T-helper 17 cell (primary cell): ENCODE measurements at regions not wholly inside any gene's neighbourhood (a gene's known extent, or its start where the extent isn't known, plus 50 kb on each side); places are given as distances from the start of the nearest gene placed in this dataset.

Experiments used
- ATAC-seq: fragments of 150-1000 bp; cut with Tn5 transposase; 2 replicates; pipeline ENCODE4 v1.10.0; 2021; ENCODE audit warnings: mild to moderate bottlenecking, moderate library complexity
- DNase-seq, 3 donors: peaks; one replicate each; pipeline versions ENCODE4 v3.0.0 to v3.0.0-alpha.2; 2020 to 2021
- H3K9me3 ChIP-seq: one replicate; pipeline ENCODE4 v1.7.0; 2013; ENCODE audit warnings: low read length, mild to moderate bottlenecking; ENCODE audit not compliant: control insufficient read depth, poor library complexity, severe bottlenecking
- H3K27ac Mint-ChIP-seq: one replicate; pipeline ENCODE4 v1.8.0; 2022; ENCODE audit warnings: mild to moderate bottlenecking, moderate library complexity, mixed read lengths
- H3K27me3 Mint-ChIP-seq: one replicate; pipeline ENCODE4 v1.8.0; 2022; ENCODE audit warnings: mixed read lengths
- H3K36me3 Mint-ChIP-seq: one replicate; pipeline ENCODE4 v1.8.0; 2022; ENCODE audit warnings: low read depth, mixed read lengths
- H3K4me1 Mint-ChIP-seq: one replicate; pipeline ENCODE4 v1.8.0; 2022; ENCODE audit warnings: mild to moderate bottlenecking, mixed read lengths
- H3K4me3 Mint-ChIP-seq: one replicate; pipeline ENCODE4 v1.8.0; 2022; ENCODE audit warnings: mild to moderate bottlenecking, moderate library complexity, mixed read lengths

DNA sequence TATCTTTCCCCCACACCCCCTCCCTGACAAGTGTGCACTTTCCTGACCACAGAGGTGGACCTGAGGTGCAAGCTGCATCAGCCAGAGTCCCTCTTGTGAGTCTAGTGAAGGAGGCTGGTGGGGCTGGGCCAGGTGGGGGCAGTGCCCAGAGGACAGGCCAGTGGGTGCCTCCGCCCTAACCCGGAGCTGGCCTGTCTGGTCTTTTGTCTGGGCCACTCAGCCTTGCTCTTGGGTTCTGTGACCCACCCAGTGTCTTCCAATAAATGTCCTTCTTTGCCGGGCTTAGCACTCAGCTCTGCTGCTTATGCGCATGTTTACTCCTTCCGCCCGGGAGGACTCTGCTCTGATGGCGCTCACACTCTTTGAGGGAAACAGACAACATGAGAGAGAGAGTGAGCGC, 526.2 kb downstream of the TBC1D22A start:
- H3K27ac Mint-ChIP-seq = no peak overlapping the region
- no peak for DNase-seq

GRCh38 chr22:47287516-47287915, 525.1 kb downstream of the TBC1D22A start:
- Mint-ChIP-seq H3K36me3 (no peaks in the 10 kb centered on the region), H3K4me1 (no peaks in the 10 kb centered on the region), H3K27ac (no peak overlapping the region), H3K27me3 (peaks cover 42% of the 10 kb centered on the region), H3K4me3 (no peak overlapping the region)
- no peak for ATAC-seq
- DNase-seq = no peak
- no peaks in the 10 kb centered on the region for H3K9me3 ChIP-seq

More for the DNA sequence above, 526.2 kb downstream of the TBC1D22A start:
- no peaks in the 10 kb centered on the region for H3K36me3 Mint-ChIP-seq
- no peaks in the 10 kb centered on the region for H3K4me1 Mint-ChIP-seq
- H3K9me3 ChIP-seq = no peaks in the 10 kb centered on the region
- no peak overlapping the region for H3K4me3 Mint-ChIP-seq
- ATAC-seq = no peak
- H3K27me3 Mint-ChIP-seq = peaks cover 39% of the 10 kb centered on the region

DNA sequence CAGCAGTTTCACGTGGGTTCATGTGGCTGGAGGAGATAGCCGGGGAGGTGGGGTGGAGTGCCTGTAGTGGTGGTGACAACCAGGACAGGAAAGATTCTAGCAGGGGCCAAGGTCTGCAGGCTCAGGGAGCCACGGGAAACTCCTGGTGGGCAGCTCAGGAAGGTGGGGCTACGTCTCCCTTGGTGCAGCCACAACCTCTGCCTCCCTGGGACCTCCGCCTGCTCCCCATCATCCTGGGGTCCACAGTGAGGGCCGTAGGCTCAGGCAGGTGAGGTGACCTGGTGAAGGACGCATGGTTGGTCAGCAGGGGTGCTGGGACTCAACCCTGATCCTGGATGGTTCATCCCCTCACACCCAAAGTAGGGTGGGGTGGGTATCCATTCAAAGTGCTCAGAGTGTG, 524.1 kb downstream of the TBC1D22A start:
- ATAC-seq (no peak), DNase-seq (no peak)
- H3K27me3 Mint-ChIP-seq = peaks cover 40% of the 10 kb centered on the region
- no peaks in the 10 kb centered on the region for H3K36me3 Mint-ChIP-seq
- no peaks in the 10 kb centered on the region for H3K9me3 ChIP-seq
- no peak overlapping the region for H3K4me3 Mint-ChIP-seq
- H3K27ac Mint-ChIP-seq = no peak overlapping the region
- H3K4me1 Mint-ChIP-seq = no peaks in the 10 kb centered on the region

DNA sequence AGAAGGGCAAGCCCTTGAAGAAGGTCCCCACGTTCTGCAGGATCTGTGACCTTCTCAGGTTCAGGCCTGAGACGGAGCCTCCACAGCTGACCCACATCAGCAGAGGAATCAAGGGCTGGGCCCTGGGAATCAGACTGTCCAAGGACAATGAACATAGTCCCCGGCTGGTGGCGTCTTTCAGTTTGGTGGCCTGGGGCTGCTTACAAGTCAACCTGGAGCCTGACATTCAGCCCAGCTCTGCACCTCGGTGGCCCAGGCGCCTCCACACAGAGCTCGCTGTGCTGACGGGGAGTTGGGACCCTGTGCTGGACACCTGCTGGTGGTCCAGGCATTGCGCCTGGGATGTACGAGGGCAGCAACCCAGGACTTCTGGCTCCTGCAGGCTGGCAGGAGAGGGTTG, 523.5 kb downstream of the TBC1D22A start:
- no peaks in the 10 kb centered on the region for H3K4me1 Mint-ChIP-seq
- ATAC-seq (no peak), DNase-seq (no peak)
- peaks cover 38% of the 10 kb centered on the region for H3K27me3 Mint-ChIP-seq
- H3K36me3 Mint-ChIP-seq = no peaks in the 10 kb centered on the region
- H3K4me3 Mint-ChIP-seq = no peak overlapping the region
- H3K27ac Mint-ChIP-seq = no peak overlapping the region
- H3K9me3 ChIP-seq = no peaks in the 10 kb centered on the region

DNA sequence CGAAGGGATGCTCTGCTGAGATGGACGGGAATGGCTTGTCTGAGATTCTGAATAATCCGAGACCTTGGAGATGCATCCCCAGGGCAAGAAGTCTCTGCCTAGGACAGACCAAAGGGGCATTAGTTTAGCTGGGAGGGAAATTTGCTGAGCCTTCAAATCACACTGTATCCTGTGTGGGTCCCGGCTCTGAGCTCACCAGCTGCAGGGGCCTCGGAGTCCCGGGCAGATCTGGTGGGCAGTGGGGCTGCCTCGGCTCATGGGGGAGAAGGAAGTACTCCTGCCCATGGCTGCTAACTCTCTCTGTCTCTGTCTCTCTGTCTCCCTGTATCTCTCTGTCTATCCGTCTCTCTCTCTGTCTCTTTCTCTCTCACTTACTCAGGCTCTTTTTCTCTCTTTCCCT, 522.4 kb downstream of the TBC1D22A start:
- Mint-ChIP-seq H3K4me3 (no peak overlapping the region), H3K27me3 (peaks cover 46% of the 10 kb centered on the region), H3K27ac (no peak overlapping the region), H3K36me3 (no peaks in the 10 kb centered on the region), H3K4me1 (no peaks in the 10 kb centered on the region)
- no peak for DNase-seq
- no peak for ATAC-seq
- no peaks in the 10 kb centered on the region for H3K9me3 ChIP-seq

DNA sequence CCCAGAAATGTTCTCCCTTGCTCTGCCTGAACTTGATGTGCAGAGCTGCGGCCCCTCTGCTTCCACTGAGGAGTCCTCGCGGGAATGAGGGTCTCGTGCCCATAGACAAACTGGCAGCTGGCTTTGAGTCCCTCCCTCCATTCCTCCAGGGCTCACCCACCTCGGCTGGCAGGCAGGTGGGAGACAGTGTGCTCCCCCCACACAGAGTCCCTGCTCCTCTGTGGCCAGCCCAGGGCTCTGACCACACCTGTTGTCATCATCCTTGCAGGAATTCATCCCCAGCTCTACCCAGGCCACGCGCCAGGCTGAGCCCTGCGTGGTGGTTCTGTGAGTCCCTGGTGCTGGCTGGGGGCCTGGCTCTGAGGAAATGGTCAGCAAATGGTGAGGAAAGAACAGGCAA, 521.9 kb downstream of the TBC1D22A start:
- no peak overlapping the region for H3K4me3 Mint-ChIP-seq
- H3K27me3 Mint-ChIP-seq = peaks cover 42% of the 10 kb centered on the region
- DNase-seq = no peak
- H3K4me1 Mint-ChIP-seq = no peaks in the 10 kb centered on the region
- H3K9me3 ChIP-seq = no peaks in the 10 kb centered on the region
- no peak overlapping the region for H3K27ac Mint-ChIP-seq
- no peak for ATAC-seq
- no peaks in the 10 kb centered on the region for H3K36me3 Mint-ChIP-seq

DNA sequence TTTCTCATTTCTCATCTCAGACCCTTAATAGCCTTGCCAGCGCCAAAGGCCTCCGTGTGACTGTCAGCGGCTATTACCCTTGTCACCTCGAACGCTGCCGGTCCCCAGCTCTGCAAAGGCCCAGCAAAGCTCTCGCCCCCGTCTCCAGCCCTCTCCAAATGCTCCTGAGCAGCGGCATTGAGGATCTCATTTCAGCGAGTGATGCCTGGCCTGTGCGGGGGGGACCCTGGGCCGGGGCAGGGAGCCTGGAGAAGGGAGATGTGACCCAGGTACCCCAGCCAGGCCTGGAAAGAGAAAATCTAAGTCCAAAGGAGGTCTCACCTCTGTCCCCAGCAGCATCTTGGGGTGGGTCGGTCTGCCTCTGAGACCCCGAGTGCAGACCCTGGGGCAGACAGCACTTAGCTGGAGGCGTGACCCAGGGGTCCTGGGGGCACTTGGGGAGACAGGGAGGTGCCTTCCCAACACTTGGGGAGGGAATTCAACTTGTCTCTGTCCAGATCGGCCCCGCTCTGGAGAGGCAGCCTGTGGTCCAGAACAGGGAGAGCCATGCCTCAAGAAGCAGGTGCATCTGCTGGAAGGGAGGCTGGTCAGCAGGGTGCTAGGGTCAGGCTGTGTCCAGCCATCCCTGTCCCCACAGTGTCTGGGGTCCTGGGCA, 521.3 kb downstream of the TBC1D22A start:
- Mint-ChIP-seq H3K4me1 (no peaks in the 10 kb centered on the region), H3K36me3 (no peaks in the 10 kb centered on the region), H3K4me3 (no peak overlapping the region), H3K27me3 (peaks cover 44% of the 10 kb centered on the region), H3K27ac (no peak overlapping the region)
- ATAC-seq (no peak), DNase-seq (no peak)
- H3K9me3 ChIP-seq = no peaks in the 10 kb centered on the region

- peaks cover 52% of the 10 kb centered on the region for H3K27me3 Mint-ChIP-seq
- no peaks in the 10 kb centered on the region for H3K4me1 Mint-ChIP-seq
- H3K27ac Mint-ChIP-seq = no peak overlapping the region
- H3K4me3 Mint-ChIP-seq = no peak overlapping the region
- ATAC-seq (no peak), DNase-seq (no peak)
- H3K36me3 Mint-ChIP-seq = no peaks in the 10 kb centered on the region
- no peaks in the 10 kb centered on the region for H3K9me3 ChIP-seq
These were observed 520.4 kb downstream of the TBC1D22A start for GRCh38 chr22:47282851-47283250.

- H3K27me3 Mint-ChIP-seq = peaks cover 57% of the 10 kb centered on the region
- H3K27ac Mint-ChIP-seq = no peak overlapping the region
- H3K4me1 Mint-ChIP-seq = no peaks in the 10 kb centered on the region
- H3K4me3 Mint-ChIP-seq = no peak overlapping the region
- DNase-seq = no peak
- ATAC-seq = no peak
- no peaks in the 10 kb centered on the region for H3K9me3 ChIP-seq
- no peaks in the 10 kb centered on the region for H3K36me3 Mint-ChIP-seq
These were observed 519.9 kb downstream of the TBC1D22A start for GRCh38 chr22:47282366-47282765.

- ATAC-seq (no peak), DNase-seq (no peak)
These were observed 519.0 kb downstream of the TBC1D22A start for GRCh38 chr22:47281126-47282106.

GRCh38 chr22:47280301-47280700, 517.9 kb downstream of the TBC1D22A start:
- Mint-ChIP-seq H3K4me1 (peaks cover 3% of the 10 kb centered on the region), H3K27ac (no peak overlapping the region)

More at GRCh38 chr22:47281126-47282106, 519.0 kb downstream of the TBC1D22A start:
- H3K9me3 ChIP-seq = no peaks in the 10 kb centered on the region
- Mint-ChIP-seq H3K36me3 (no peaks in the 10 kb centered on the region), H3K27ac (no peak overlapping the region), H3K4me3 (no peak overlapping the region), H3K4me1 (no peaks in the 10 kb centered on the region), H3K27me3 (peaks cover 61% of the 10 kb centered on the region)

GRCh38 chr22:47279746-47280145, 517.3 kb downstream of the TBC1D22A start:
- Mint-ChIP-seq H3K27me3 (peaks cover 57% of the 10 kb centered on the region), H3K27ac (no peak overlapping the region), H3K4me3 (no peak overlapping the region), H3K4me1 (peaks cover 3% of the 10 kb centered on the region), H3K36me3 (no peaks in the 10 kb centered on the region)
- H3K9me3 ChIP-seq = no peaks in the 10 kb centered on the region
- no peak for DNase-seq
- no peak for ATAC-seq

More at GRCh38 chr22:47280301-47280700, 517.9 kb downstream of the TBC1D22A start:
- Mint-ChIP-seq H3K36me3 (no peaks in the 10 kb centered on the region), H3K27me3 (peaks cover 57% of the 10 kb centered on the region), H3K4me3 (no peak overlapping the region)
- DNase-seq = no peak
- no peaks in the 10 kb centered on the region for H3K9me3 ChIP-seq
- ATAC-seq = no peak

DNA sequence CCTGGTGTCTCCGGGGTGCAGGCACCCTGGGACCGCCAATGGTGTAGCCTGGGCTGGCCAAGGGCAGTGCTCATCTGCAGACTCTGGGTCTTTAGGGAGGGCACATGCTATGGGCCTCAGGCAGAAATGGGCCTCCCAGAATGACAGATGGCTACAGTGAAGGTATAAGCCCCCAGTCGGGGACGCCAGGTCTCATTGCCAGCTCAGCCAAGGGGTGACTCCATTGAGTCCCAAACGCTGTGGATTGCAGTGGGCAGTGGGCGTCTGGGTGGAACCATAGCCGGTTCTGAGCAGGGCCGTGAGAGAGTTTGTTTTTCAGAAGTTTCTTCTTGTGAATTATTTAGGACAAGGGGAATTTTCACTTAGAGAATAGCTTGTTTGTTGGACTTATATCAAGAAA, 516.9 kb downstream of the TBC1D22A start:
- no peak overlapping the region for H3K27ac Mint-ChIP-seq
- H3K4me1 Mint-ChIP-seq = peaks cover 3% of the 10 kb centered on the region
- H3K9me3 ChIP-seq = no peaks in the 10 kb centered on the region
- ATAC-seq (no peak), DNase-seq (no peak)
- no peaks in the 10 kb centered on the region for H3K36me3 Mint-ChIP-seq
- no peak overlapping the region for H3K4me3 Mint-ChIP-seq
- H3K27me3 Mint-ChIP-seq = peaks cover 59% of the 10 kb centered on the region
